ENCODE measurements at regions not wholly inside any gene's neighbourhood (a gene's known extent, or its start where the extent isn't known, plus 50 kb on each side); places are given as distances from the start of the nearest gene placed in this dataset.

DNA sequence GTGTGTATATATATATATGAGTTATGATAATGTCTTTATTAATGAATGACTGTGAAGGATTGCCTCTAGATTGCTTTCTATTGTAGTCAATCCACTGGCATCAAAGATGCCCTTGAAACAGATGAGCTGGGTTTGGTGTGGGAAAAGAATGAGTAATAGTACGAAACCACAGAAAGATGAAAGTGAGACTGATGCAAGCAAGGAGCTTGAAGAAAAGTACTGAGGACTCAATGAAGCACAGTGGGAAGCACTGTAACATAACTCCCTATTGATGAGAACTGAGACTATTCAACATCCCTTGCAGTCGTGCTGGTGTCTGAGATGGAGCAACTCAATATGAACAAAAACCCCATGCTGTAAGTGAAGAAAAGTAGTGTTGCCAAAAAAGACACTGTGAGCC, 1794.2 kb downstream of the SLITRK5 start:
- TF ChIP-seq, protein P1, sequence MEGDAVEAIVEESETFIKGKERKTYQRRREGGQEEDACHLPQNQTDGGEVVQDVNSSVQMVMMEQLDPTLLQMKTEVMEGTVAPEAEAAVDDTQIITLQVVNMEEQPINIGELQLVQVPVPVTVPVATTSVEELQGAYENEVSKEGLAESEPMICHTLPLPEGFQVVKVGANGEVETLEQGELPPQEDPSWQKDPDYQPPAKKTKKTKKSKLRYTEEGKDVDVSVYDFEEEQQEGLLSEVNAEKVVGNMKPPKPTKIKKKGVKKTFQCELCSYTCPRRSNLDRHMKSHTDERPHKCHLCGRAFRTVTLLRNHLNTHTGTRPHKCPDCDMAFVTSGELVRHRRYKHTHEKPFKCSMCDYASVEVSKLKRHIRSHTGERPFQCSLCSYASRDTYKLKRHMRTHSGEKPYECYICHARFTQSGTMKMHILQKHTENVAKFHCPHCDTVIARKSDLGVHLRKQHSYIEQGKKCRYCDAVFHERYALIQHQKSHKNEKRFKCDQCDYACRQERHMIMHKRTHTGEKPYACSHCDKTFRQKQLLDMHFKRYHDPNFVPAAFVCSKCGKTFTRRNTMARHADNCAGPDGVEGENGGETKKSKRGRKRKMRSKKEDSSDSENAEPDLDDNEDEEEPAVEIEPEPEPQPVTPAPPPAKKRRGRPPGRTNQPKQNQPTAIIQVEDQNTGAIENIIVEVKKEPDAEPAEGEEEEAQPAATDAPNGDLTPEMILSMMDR (IDR thresholded peaks at IDR 0.05) = no peak
- TF ChIP-seq POLR2A (IDR thresholded peaks at IDR 0.05) = no peak

All from esophagus squamous epithelium (tissue), 4 donors.